ENCODE measurements at regions not wholly inside any gene's neighbourhood (a gene's known extent, or its start where the extent isn't known, plus 50 kb on each side); places are given as distances from the start of the nearest gene placed in this dataset.

GRCh38 chr3:76346690-76347089, 561.3 kb upstream of the ZNF717 start:
- DNase-seq (ENCODE audit: low spot score), result no peak

DNA sequence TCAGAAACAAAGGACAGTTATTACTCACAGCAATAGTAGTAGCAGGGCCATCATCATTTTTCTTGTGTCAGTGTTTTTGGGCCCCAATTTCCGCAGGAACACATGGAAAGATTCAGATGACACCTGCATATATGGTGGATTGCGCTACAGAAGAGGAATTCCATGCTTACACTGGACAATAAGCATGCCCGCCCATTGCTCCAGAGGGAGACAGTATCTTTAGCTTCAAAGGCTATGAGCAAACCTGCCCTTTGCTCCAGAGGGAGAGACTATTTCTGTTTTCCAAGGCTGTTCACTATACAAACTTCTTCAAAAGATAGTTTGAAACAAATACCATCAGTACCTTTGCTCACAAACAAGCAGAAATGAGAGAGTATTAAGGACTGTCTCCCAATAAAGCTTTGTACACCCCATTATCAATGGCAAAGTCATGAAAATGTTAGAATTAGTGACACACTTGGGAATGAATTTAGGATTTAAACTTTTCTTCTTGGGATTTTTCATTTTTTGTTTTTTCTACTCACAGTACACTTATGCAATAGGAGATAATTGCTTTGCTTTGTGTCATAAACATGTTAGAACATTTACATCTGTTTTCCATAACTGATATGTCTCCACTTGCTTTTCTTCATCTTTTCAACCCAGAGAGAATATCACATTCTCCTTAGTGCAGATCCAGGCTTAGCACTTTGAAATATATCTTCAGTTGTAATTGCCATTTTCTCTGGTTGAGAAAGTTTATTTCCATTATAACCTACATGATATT, 564.5 kb upstream of the ZNF717 start:
- no peak for DNase-seq (ENCODE audit: low spot score)

- peak; percentile 19 for DNase-seq (ENCODE audit: low spot score)
Observed at GRCh38 chr3:76352051-76352450, 566.7 kb upstream of the ZNF717 start.

DNA sequence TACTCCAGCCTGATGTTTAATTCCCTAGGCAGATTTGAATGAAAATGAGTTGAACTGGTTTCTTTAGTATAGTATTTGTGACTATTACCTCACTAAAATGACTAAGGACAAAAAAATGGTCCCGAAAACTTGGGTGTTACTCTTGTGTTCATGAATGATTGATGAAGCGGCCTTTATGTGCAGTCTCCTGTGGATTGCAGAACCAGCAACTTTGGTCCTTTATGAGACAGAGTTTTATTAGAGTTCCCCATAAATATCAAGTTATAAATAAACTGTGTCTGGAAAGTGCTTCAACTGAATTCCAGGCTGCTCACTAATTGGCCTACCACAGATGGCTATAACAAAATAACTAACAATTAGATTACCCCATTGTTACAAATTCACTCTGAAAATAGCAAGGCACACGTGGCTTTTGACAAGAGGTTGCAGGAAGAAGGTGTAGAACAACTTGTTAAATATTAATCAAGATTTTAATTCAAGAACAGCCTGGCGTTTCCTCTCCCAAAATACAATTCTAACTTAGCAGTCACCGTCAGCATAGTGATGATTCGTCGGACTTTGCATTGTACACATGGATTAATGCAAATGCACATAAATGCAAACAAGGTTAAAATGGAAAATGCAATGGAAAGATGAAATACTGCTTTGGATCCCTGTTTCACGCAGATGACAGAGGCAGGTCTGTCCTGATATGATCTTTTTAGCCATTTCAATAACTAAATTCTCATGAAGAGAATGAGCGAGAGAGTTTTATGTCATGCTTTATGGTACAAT, 567.3 kb upstream of the ZNF717 start:
- peak; percentile 64 for DNase-seq (ENCODE audit: low spot score)

DNA sequence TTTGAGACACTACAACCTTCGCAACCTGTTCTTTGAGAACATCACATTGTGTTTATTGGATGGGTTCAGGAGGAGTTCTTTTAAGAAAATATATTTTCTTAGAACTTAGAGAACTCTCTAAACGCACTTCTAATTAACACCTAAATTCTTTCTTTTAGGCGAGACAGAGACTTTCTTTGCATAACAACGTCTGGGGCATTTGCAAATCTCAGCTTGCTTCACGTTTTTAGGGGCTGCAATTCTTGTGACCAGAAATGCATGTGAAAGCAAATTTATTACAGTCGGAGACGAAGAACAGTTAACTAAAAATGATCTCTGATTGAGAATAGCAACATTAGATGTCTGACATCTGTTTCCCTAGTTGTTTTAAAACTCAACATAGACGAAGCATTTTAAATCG, 568.3 kb upstream of the ZNF717 start:
- no peak for DNase-seq (ENCODE audit: low spot score)

DNA sequence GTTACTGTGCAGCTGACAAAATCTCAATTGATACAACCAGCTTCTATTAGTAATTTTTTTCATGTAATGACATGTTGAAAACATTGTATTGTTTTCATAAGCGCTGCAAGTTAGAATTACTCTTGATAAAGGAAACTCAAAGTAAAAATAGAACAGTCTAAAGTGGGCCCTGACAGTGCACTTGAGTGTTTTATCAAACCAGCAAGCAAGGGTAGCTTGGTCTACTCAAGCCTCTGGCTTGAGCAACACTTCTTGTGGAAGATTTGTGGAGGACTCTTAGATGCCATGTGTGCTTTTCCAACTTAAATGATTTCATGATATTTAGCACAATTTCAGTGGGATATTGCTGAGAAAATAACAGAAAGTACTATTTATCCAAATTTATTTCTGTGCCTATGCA, 575.7 kb upstream of the ZNF717 start:
- DNase-seq (ENCODE audit: low spot score), result no peak

GRCh38 chr3:76362643-76363042, 577.3 kb upstream of the ZNF717 start:
- DNase-seq (ENCODE audit: low spot score), result no peak

DNA sequence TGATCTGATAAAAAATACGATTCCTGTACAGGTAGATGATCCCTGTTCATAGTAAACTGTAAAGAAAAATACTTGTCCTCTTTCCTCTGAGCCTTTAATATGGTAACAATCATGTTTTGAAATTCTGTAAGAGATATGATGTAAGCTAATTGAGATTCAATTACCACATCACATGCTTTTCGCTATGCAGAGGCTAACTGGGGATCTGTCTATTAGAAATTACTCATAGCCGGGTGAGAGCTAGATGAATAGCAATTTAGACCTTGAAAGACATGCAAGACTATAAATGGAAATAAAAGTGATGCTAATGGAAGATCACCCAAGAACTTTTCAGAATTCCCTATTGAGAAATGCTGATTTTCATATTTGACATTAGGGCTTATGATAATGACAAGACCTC, 579.9 kb upstream of the ZNF717 start:
- DNase-seq (ENCODE audit: low spot score), result no peak

DNA sequence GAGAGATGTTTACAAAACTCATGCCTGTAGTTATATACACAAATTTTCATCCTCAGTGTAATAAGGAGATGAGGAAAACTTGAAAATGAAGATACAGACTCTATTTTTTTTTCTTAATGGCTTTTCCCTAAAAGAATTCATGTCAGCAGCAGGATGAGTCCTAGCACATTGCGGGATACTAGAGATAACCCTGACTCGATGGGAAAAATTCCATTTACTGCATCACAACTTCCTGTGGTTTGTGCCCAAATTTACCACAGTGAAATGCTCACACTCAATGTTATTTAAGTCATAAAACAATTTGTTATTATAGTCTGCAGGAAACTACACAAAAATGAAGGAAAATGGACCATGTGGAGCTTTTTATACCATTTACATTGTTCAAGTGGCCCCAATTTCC, 581.9 kb upstream of the ZNF717 start:
- no peak for DNase-seq (ENCODE audit: low spot score)

DNA sequence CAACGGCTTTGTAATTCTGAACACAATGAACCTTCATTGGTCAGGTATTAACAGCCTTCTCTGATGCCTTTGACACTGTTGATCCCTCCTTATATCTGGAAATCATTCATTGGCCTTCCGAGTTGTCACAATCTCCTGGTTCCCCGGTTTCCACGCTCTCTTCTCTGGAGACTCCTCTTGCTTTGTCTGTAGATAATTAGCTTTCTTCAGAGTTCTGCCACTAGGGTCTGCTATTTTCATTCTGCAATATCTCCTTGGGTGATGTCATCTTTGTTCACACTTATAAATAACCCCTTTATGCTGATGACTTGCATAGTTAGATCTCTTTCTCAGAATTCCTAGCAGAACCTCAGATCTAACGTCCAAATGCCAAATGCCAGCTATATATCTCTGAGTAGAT, 583.8 kb upstream of the ZNF717 start:
- peak; percentile 27 for DNase-seq (ENCODE audit: low spot score)

- DNase-seq (ENCODE audit: low spot score), result no peak
Observed at GRCh38 chr3:76370749-76371520, 585.6 kb upstream of the ZNF717 start.

DNA sequence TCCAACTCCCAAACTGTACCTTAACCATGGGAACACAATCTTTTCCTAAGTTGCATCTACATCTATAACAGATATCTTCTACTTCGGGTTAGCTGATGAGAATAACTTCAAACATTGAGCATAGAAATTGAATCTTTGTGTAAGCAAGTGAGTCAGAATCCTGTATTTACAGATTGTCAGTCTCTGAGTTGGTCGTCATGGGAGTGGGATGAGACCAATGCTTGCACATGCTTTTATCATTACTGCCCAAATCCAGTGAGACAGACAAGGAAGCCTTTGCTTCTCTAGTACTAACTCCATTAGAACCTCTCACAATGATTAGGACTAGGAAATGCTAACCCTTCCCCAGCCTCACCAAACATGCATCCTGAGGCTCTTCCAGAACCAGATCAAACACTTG, 587.1 kb upstream of the ZNF717 start:
- DNase-seq (ENCODE audit: low spot score), result no peak

DNA sequence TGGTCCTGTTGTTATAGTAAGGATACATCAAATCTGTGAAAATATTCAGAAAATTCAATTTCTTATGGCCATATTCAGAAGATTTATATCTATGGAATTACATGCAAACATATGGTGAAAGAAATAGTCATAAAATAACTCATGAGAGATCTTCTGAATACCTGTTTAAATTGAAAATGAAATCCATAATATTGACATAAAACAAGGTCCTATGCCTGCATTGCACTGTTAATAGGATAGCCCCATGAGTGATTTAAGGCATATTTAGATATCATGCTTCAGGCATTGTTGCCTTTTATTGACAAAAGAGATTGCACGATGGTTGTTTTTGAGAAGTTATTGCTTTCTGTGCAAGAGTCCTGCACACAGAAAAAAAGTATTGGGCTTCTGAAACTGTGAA, 591.7 kb upstream of the ZNF717 start:
- no peak for DNase-seq (ENCODE audit: low spot score)

- no peak for DNase-seq (ENCODE audit: low spot score)
Observed at GRCh38 chr3:76378789-76379188, 593.4 kb upstream of the ZNF717 start.

GRCh38 chr3:76383781-76384180, 598.4 kb upstream of the ZNF717 start:
- no peak for DNase-seq (ENCODE audit: low spot score)

DNA sequence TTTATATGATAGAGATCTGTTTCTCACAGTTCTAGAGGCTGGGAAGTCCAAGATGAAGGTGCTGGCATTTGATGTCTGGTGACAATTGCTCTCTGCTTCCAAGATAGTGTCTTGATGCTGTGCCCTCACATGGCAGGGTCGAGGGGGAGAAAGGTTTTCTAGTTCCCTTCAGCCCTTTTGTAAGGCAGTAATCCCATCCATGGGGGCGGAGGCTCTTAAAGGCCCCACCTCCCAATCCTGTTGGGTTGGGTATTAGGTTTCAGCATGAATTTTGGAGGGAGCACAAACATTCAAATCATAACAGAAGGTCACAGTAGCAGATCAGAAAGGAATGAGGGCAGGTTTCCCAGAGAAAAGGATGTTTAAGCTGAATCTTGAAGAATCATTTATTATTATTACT, 601.7 kb upstream of the ZNF717 start:
- DNase-seq (ENCODE audit: low spot score), result no peak

GRCh38 chr3:76400141-76400540, 614.8 kb upstream of the ZNF717 start:
- DNase-seq (ENCODE audit: low spot score), result no peak

GRCh38 chr3:76402926-76403325, 617.6 kb upstream of the ZNF717 start:
- no peak for DNase-seq (ENCODE audit: low spot score)

GRCh38 chr3:76403556-76403955, 618.2 kb upstream of the ZNF717 start:
- peak; percentile 55 for DNase-seq (ENCODE audit: low spot score)

- DNase-seq (ENCODE audit: low spot score), result no peak
Observed at GRCh38 chr3:76405196-76405595, 619.8 kb upstream of the ZNF717 start.

GRCh38 chr3:76410762-76411281, 625.5 kb upstream of the ZNF717 start:
- no peak for DNase-seq (ENCODE audit: low spot score)

- DNase-seq (ENCODE audit: low spot score), result no peak
Observed at GRCh38 chr3:76415384-76415783, 624.5 kb upstream of the ROBO2 start.
